Natural killer cell (primary cell): ENCODE measurements at regions not wholly inside any gene's neighbourhood (a gene's known extent, or its start where the extent isn't known, plus 50 kb on each side); places are given as distances from the start of the nearest gene placed in this dataset.

Experiments used
- ATAC-seq, 3 donors: fragments of 150-1000 bp in 2 of 3; fragments of 200-7000 bp in 1 of 3; cut with Tn5 transposase; 1 replicate in 1 of 3; 2 replicates in 2 of 3; pipeline ENCODE4 v1.10.0; 2021; ENCODE audit warnings: mild to moderate bottlenecking in 2 of 3, moderate library complexity in 2 of 3
- DNase-seq, 2 donors: peaks; one replicate each; pipeline versions ENCODE4 v3.0.0 to v3.0.0-alpha.2; 2013 to 2021; ENCODE audit warnings: mixed read lengths in 1 of 2
- H3K27ac ChIP-seq: one replicate; pipeline ENCODE4 v1.5.1; 2013; ENCODE audit warnings: mild to moderate bottlenecking, low read length
- H3K27me3 ChIP-seq: one replicate; pipeline ENCODE4 v1.6.1; 2013; ENCODE audit warnings: low read length; ENCODE audit not compliant: control insufficient read depth, insufficient read depth
- H3K36me3 ChIP-seq: one replicate; pipeline ENCODE4 v1.6.1; 2013; ENCODE audit warnings: low read length; ENCODE audit not compliant: control insufficient read depth, insufficient read depth
- H3K4me1 ChIP-seq: one replicate; pipeline ENCODE4 v1.6.1; 2013; ENCODE audit warnings: low read length; ENCODE audit not compliant: control insufficient read depth, insufficient read depth
- H3K4me3 ChIP-seq: one replicate; pipeline ENCODE4 v1.5.1; 2013; ENCODE audit warnings: low read length
- H3K9me3 ChIP-seq: one replicate; pipeline ENCODE4 v1.6.1; 2013; ENCODE audit warnings: low read length; ENCODE audit not compliant: control insufficient read depth, insufficient read depth
- H3K27ac Mint-ChIP-seq, 2 donors: one replicate each; pipeline ENCODE4 v1.8.0; 2022; ENCODE audit warnings: mild to moderate bottlenecking in 2 of 2, mixed read lengths in 2 of 2, moderate library complexity in 1 of 2
- H3K27me3 Mint-ChIP-seq, 2 donors: one replicate each; pipeline ENCODE4 v1.8.0; 2022; ENCODE audit warnings: low read depth in 2 of 2, mixed read lengths in 2 of 2
- H3K36me3 Mint-ChIP-seq: one replicate; pipeline ENCODE4 v1.8.0; 2022; ENCODE audit warnings: mixed read lengths
- H3K4me1 Mint-ChIP-seq, 2 donors: one replicate each; pipeline ENCODE4 v1.8.0; 2022; ENCODE audit warnings: mixed read lengths in 2 of 2
- H3K4me3 Mint-ChIP-seq: one replicate; pipeline ENCODE4 v1.8.0; 2022; ENCODE audit warnings: mild to moderate bottlenecking, moderate library complexity, mixed read lengths
- H3K9me3 Mint-ChIP-seq, 2 donors: one replicate each; pipeline ENCODE4 v1.8.0; 2022; ENCODE audit warnings: mixed read lengths in 2 of 2
- CTCF ChIP-seq: fragments of 200-600 bp; IDR thresholded peaks from one replicate; pipeline ENCODE4 v1.8.0; 2022; ENCODE audit warnings: antibody characterized with exemption
- WGBS: methylation state at CpG from one replicate; pipeline ENCODE4 v1.1.7; 2013; ENCODE audit warnings: missing lambda C conversion rate; ENCODE audit not compliant: insufficient coverage; 5-methylcytosine and 5-hydroxymethylcytosine counted together
- intact Hi-C: fragments of 100-400 bp; cut with micrococcal nuclease; formaldehyde crosslinking; loops from one replicate; pipeline ENCODE4 v1.14.2; 2022

DNA sequence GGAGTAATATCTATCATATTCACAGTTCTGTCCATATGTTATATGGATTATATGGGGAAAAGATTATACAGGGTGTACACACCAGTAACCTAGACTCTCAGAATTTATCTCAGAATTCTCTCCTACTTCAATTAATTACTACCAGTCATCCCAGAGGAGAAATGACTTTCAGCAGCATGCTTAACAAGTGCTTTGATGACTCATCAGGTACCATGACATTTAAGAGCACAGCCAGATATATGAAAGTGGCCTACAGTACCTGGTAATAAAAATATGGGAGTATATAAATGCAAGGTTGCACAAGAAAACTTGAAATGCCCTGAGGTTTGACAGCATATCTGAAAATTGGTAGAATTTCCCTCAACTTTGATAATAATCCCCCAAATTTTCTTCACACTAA lies 1273.0 kb downstream of the OTOL1 start:
- DNase-seq (no peak), ATAC-seq (no peak)
- H3K4me3 ChIP-seq = no peak overlapping the region
- H3K27ac ChIP-seq = no peak overlapping the region
- TF ChIP-seq CTCF = no peak
- no peaks in the 10 kb centered on the region for H3K4me1 ChIP-seq
- no peaks in the 10 kb centered on the region for H3K4me1 Mint-ChIP-seq
- H3K27me3 Mint-ChIP-seq = no peaks in the 10 kb centered on the region
- no peak overlapping the region for H3K4me3 Mint-ChIP-seq
- no peaks in the 10 kb centered on the region for H3K36me3 Mint-ChIP-seq
- intact Hi-C loops = no loop called here
- H3K9me3 Mint-ChIP-seq = peaks cover 7% of the 10 kb centered on the region in 2 donors
- H3K36me3 ChIP-seq = no peaks in the 10 kb centered on the region
- H3K27me3 ChIP-seq = no peaks in the 10 kb centered on the region
- peaks cover 9% of the 10 kb centered on the region for H3K9me3 ChIP-seq
- H3K27ac Mint-ChIP-seq = no peak overlapping the region

- Histone ChIP-seq H3K4me3 (no peak overlapping the region), H3K36me3 (no peaks in the 10 kb centered on the region), H3K4me1 (no peaks in the 10 kb centered on the region), H3K9me3 (peaks cover 8% of the 10 kb centered on the region), H3K27me3 (no peaks in the 10 kb centered on the region), H3K27ac (no peak overlapping the region)
- TF ChIP-seq CTCF = no peak
- H3K4me1 Mint-ChIP-seq = no peaks in the 10 kb centered on the region
- no peaks in the 10 kb centered on the region for H3K27me3 Mint-ChIP-seq
- DNase-seq = no peak
- H3K36me3 Mint-ChIP-seq = no peaks in the 10 kb centered on the region
- H3K9me3 Mint-ChIP-seq = peaks cover 7 to 10% of the 10 kb centered on the region in 2 donors
- WGBS = 82% methylated on average over 1 of the region's 2 CpGs
- intact Hi-C loops = no loop called here
- no peak for ATAC-seq
- H3K27ac Mint-ChIP-seq = no peak overlapping the region
- H3K4me3 Mint-ChIP-seq = no peak overlapping the region
Observed at GRCh38 chr3:162770551-162770950, 1273.9 kb downstream of the OTOL1 start.

- WGBS = 100% methylated on average over 1 of the region's 1 CpG
- intact Hi-C loops = no loop called here
- no peak for ATAC-seq
- H3K4me3 ChIP-seq = no peak overlapping the region
- TF ChIP-seq CTCF = no peak
- no peaks in the 10 kb centered on the region for H3K27me3 ChIP-seq
- Mint-ChIP-seq H3K27me3 (no peaks in the 10 kb centered on the region), H3K9me3 (peaks cover 9 to 15% of the 10 kb centered on the region in 2 donors), H3K4me3 (no peak overlapping the region), H3K36me3 (no peaks in the 10 kb centered on the region), H3K4me1 (no peaks in the 10 kb centered on the region), H3K27ac (no peak overlapping the region)
- H3K27ac ChIP-seq = no peak overlapping the region
- H3K9me3 ChIP-seq = no peaks in the 10 kb centered on the region
- no peaks in the 10 kb centered on the region for H3K36me3 ChIP-seq
- no peak for DNase-seq
- no peaks in the 10 kb centered on the region for H3K4me1 ChIP-seq
Observed at GRCh38 chr3:162774613-162775100, 1278.0 kb downstream of the OTOL1 start.

GRCh38 chr3:162776148-162776547 lies 1279.5 kb downstream of the OTOL1 start:
- no peak overlapping the region for H3K4me3 ChIP-seq
- Mint-ChIP-seq H3K36me3 (no peaks in the 10 kb centered on the region), H3K4me3 (no peak overlapping the region), H3K27ac (no peak overlapping the region), H3K9me3 (peaks cover 7 to 19% of the 10 kb centered on the region in 2 donors), H3K4me1 (no peaks in the 10 kb centered on the region), H3K27me3 (no peaks in the 10 kb centered on the region)
- H3K27me3 ChIP-seq = no peaks in the 10 kb centered on the region
- TF ChIP-seq CTCF = no peak
- no peaks in the 10 kb centered on the region for H3K36me3 ChIP-seq
- H3K27ac ChIP-seq = no peak overlapping the region
- no peaks in the 10 kb centered on the region for H3K4me1 ChIP-seq
- no peak for ATAC-seq
- no peaks in the 10 kb centered on the region for H3K9me3 ChIP-seq
- 0% methylated on average over 1 of the region's 3 CpGs for WGBS
- intact Hi-C loops = no loop called here
- no peak for DNase-seq
